ENCODE measurements at regions not wholly inside any gene's neighbourhood (a gene's known extent, or its start where the extent isn't known, plus 50 kb on each side); places are given as distances from the start of the nearest gene placed in this dataset.

DNA sequence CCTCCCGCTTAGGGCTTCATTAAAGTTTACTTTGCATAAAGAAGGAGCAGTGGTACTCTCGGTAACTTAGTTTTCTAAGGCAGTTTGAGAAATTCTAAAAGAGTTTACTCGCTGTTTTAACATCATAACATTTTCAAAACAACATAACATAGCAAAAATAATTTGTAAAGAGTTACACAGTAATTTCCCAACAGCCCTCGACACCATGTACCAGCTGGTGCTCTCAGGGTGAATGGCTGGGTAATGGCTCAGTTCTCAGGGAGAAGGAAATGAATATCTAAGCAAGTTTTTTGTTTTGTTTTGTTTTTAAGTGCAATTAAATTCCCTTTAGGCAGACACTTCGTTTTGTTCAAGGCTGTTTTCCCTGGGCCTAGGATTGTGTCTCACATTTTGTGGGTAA is 435.3 kb downstream of the C4orf33 start:
- FAIRE-seq (no peak), DNase-seq (ENCODE audit: insufficient read length, low spot score) (no peak)
- TF ChIP-seq POLR2AphosphoS5 (IDR thresholded peaks at IDR 0.05; ENCODE audit: low read depth, low read length) (no peak), PAX5 (IDR thresholded peaks at IDR 0.05; ENCODE audit: insufficient read depth, low read length, severe bottlenecking) (no peak), POLR2A (IDR thresholded peaks at IDR 0.05; ENCODE audit: low read depth, low read length) (no peak), POU2F2 (IDR thresholded peaks at IDR 0.05; ENCODE audit: low read depth, low read length) (no peak)

DNA sequence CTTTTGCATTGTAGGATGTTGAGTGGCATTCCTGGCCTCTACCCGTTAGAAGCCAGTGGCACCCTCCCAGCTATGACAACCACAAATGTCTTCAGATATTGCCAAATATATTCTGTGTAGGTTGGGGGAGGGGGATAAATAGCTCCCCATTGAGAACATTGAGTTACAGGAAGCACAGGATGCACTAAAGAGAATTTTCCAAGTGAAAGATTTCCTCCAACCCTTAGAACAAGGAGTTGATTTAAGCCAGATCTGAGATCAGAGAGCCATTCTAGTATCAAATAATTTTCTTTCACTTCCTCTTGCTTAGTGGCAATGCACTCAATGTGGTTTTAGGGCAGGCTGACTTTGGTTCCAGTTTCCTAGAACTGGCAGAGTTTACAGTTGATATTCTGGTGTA is 436.6 kb downstream of the C4orf33 start:
- DNase-seq (ENCODE audit: insufficient read length, low spot score), result no peak
- TF ChIP-seq SPI1 (IDR thresholded peaks at IDR 0.05; ENCODE audit: low read depth, low read length) (peak; percentile 64), POU2F2 (IDR thresholded peaks at IDR 0.05; ENCODE audit: low read depth, low read length) (no peak)
- FAIRE-seq, result no peak

GRCh38 chr4:129543299-129543698 is 447.3 kb downstream of the C4orf33 start:
- TF ChIP-seq PAX5 (IDR thresholded peaks at IDR 0.05; ENCODE audit: insufficient read depth, low read length, severe bottlenecking), result no peak
- TF ChIP-seq SPI1 (IDR thresholded peaks at IDR 0.05; ENCODE audit: low read depth, low read length), result no peak
- TF ChIP-seq POLR2AphosphoS5 (IDR thresholded peaks at IDR 0.05; ENCODE audit: low read depth, low read length), result no peak
- no peak for TF ChIP-seq POU2F2 (IDR thresholded peaks at IDR 0.05; ENCODE audit: low read depth, low read length)
- TF ChIP-seq POLR2A (IDR thresholded peaks at IDR 0.05; ENCODE audit: low read depth, low read length), result no peak
- TF ChIP-seq TAF1 (IDR thresholded peaks at IDR 0.05; ENCODE audit: low read depth, low read length), result no peak
- FAIRE-seq, result no peak
- no peak for DNase-seq (ENCODE audit: insufficient read length, low spot score)

DNA sequence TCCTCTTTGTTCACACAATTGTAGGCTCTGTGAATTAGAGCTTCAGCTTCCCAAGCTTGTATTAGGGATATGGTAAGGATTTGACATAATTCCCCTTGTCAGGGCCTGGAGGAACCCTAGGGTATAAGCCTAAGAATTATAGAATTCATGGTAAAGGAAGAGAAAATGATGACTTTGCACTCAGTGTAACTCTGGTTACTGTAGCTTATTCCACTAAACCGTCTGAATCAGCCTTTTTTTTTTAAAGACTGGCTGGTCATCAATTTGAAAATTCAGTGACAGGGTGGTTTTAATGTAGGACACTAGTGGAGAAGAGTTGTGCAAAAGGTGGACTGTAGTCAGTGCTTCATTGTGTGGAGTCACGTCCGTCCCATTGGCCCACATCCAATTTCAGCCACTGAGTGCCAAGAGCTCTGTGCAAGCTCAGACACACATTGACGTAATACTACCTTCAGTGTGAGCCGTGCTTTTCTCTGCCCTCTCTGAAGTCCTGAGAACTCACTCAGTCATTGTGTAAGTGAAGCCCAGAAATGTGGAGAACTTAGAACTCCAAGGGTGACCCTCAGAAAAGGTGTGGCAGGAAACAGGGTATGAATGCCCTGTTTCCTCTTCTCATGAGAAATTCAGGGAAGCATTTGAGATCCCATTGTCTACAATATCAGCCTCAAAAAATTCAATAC is 449.8 kb downstream of the C4orf33 start:
- FAIRE-seq, result no peak
- DNase-seq (ENCODE audit: insufficient read length, low spot score), result no peak

DNA sequence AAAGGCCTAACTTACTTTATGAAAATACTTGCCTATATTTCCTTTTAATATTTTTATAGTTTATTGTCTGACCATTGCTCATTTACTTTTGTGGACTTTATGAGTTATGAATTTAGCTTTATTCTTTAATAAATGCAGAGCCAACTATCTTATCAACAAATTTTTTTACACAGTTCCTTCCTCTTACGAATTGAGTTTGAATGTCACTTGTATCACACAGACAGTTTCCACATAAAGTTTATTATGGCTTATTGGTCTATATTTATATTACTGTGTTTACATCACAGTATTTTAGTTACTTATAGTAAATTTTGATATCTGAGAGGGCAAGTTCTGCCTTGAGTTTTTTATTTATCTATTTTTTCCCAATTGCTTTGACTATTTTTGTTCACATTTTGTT is 450.6 kb downstream of the C4orf33 start:
- FAIRE-seq (no peak), DNase-seq (ENCODE audit: insufficient read length, low spot score) (no peak)
- TF ChIP-seq TAF1 (IDR thresholded peaks at IDR 0.05; ENCODE audit: low read depth, low read length) (no peak), POU2F2 (IDR thresholded peaks at IDR 0.05; ENCODE audit: low read depth, low read length) (no peak), SPI1 (IDR thresholded peaks at IDR 0.05; ENCODE audit: low read depth, low read length) (no peak), POLR2AphosphoS5 (IDR thresholded peaks at IDR 0.05; ENCODE audit: low read depth, low read length) (no peak), PAX5 (IDR thresholded peaks at IDR 0.05; ENCODE audit: insufficient read depth, low read length, severe bottlenecking) (no peak), POLR2A (IDR thresholded peaks at IDR 0.05; ENCODE audit: low read depth, low read length) (no peak)

More for the DNA sequence above, 449.8 kb downstream of the C4orf33 start:
- TF ChIP-seq PAX5 (IDR thresholded peaks at IDR 0.05; ENCODE audit: insufficient read depth, low read length, severe bottlenecking) (no peak), POU2F2 (IDR thresholded peaks at IDR 0.05; ENCODE audit: low read depth, low read length) (no peak), TAF1 (IDR thresholded peaks at IDR 0.05; ENCODE audit: low read depth, low read length) (no peak), POLR2AphosphoS5 (IDR thresholded peaks at IDR 0.05; ENCODE audit: low read depth, low read length) (no peak)

GRCh38 chr4:129550281-129550785 is 454.4 kb downstream of the C4orf33 start:
- FAIRE-seq (no peak), DNase-seq (ENCODE audit: insufficient read length, low spot score) (no peak)
- TF ChIP-seq TAF1 (IDR thresholded peaks at IDR 0.05; ENCODE audit: low read depth, low read length) (no peak), POU2F2 (IDR thresholded peaks at IDR 0.05; ENCODE audit: low read depth, low read length) (no peak), POLR2AphosphoS5 (IDR thresholded peaks at IDR 0.05; ENCODE audit: low read depth, low read length) (no peak), PAX5 (IDR thresholded peaks at IDR 0.05; ENCODE audit: insufficient read depth, low read length, severe bottlenecking) (no peak), POLR2A (IDR thresholded peaks at IDR 0.05; ENCODE audit: low read depth, low read length) (no peak), SPI1 (IDR thresholded peaks at IDR 0.05; ENCODE audit: low read depth, low read length) (no peak)

DNA sequence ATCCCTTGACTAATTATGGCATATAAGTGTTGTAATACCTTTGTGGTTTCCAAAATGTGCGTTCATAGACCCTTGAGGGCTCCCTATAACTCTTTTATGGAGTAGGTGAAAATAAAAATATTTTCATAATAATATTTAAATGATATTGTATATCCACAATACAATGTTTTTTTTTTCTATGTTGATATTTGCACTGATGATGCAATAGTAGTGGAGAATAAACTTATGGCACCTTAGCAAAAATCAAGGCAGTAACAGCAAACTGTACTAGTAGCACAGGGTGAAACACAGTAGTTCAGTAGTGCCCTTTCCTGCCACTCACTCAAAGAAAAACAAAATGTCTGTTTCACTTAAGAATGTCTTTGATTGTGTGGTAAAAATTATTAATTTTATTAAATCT is 465.3 kb downstream of the C4orf33 start:
- FAIRE-seq, result no peak

DNA sequence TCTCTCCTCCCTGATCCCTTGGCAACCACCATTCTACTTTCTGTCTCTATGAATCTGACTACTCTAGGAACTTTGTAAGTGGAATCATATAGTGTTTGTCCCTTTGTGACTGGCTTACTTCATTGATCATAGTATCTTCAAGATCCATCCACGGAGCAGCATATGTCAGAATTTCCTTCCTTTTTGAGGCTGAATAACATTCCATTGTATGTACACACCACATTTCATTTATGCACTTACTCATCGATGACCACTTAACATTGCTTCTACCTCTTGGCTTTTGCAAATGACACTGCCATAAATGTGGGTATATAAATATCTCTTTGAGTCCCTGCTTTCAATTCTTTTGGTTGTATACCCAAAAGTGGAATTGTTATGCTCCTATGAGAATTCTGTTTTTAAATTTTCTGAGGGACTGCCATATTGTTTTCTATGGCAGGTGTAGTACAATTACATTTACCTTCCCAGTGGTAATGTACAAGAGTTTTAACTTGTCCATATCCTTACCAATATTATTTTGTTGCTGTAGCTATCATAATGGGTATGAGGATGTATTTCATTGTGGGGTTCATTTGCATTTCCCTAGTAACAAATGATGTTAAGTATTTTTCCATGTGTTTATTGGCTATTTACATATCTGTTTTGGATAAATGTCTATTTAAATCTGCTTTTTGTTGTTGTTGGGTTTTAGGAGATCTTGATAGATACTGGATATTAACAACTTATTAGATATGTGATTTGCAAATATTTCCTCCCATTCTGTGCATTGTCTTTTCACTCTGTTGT is 466.1 kb downstream of the C4orf33 start:
- DNase-seq (ENCODE audit: insufficient read length, low spot score) (no peak), FAIRE-seq (no peak)
- TF ChIP-seq POU2F2 (IDR thresholded peaks at IDR 0.05; ENCODE audit: low read depth, low read length) (no peak), TAF1 (IDR thresholded peaks at IDR 0.05; ENCODE audit: low read depth, low read length) (no peak)

More for the DNA sequence above, 465.3 kb downstream of the C4orf33 start:
- DNase-seq (ENCODE audit: insufficient read length, low spot score), result no peak
- TF ChIP-seq TAF1 (IDR thresholded peaks at IDR 0.05; ENCODE audit: low read depth, low read length), result no peak
- no peak for TF ChIP-seq PAX5 (IDR thresholded peaks at IDR 0.05; ENCODE audit: insufficient read depth, low read length, severe bottlenecking)
- TF ChIP-seq POLR2AphosphoS5 (IDR thresholded peaks at IDR 0.05; ENCODE audit: low read depth, low read length), result no peak
- TF ChIP-seq POU2F2 (IDR thresholded peaks at IDR 0.05; ENCODE audit: low read depth, low read length), result no peak
- no peak for TF ChIP-seq POLR2A (IDR thresholded peaks at IDR 0.05; ENCODE audit: low read depth, low read length)
- TF ChIP-seq SPI1 (IDR thresholded peaks at IDR 0.05; ENCODE audit: low read depth, low read length), result no peak

- no peak for FAIRE-seq
- no peak for DNase-seq (ENCODE audit: insufficient read length, low spot score)
- TF ChIP-seq PAX5 (IDR thresholded peaks at IDR 0.05; ENCODE audit: insufficient read depth, low read length, severe bottlenecking) (no peak), TAF1 (IDR thresholded peaks at IDR 0.05; ENCODE audit: low read depth, low read length) (no peak), POLR2AphosphoS5 (IDR thresholded peaks at IDR 0.05; ENCODE audit: low read depth, low read length) (no peak), SPI1 (IDR thresholded peaks at IDR 0.05; ENCODE audit: low read depth, low read length) (no peak), POLR2A (IDR thresholded peaks at IDR 0.05; ENCODE audit: low read depth, low read length) (no peak), POU2F2 (IDR thresholded peaks at IDR 0.05; ENCODE audit: low read depth, low read length) (no peak)
These were observed 469.3 kb downstream of the C4orf33 start for GRCh38 chr4:129565214-129565613.

GRCh38 chr4:129570326-129570725 is 474.4 kb downstream of the C4orf33 start:
- DNase-seq (ENCODE audit: insufficient read length, low spot score) (no peak), FAIRE-seq (no peak)
- TF ChIP-seq SPI1 (IDR thresholded peaks at IDR 0.05; ENCODE audit: low read depth, low read length) (no peak), POLR2A (IDR thresholded peaks at IDR 0.05; ENCODE audit: low read depth, low read length) (no peak), POU2F2 (IDR thresholded peaks at IDR 0.05; ENCODE audit: low read depth, low read length) (no peak), TAF1 (IDR thresholded peaks at IDR 0.05; ENCODE audit: low read depth, low read length) (no peak), POLR2AphosphoS5 (IDR thresholded peaks at IDR 0.05; ENCODE audit: low read depth, low read length) (no peak), PAX5 (IDR thresholded peaks at IDR 0.05; ENCODE audit: insufficient read depth, low read length, severe bottlenecking) (no peak)

All from GM12891 (cell line).